ENCODE measurements at regions not wholly inside any gene's neighbourhood (a gene's known extent, or its start where the extent isn't known, plus 50 kb on each side); places are given as distances from the start of the nearest gene placed in this dataset.

- TF ChIP-seq REST (IDR thresholded peaks at IDR 0.05; ENCODE audit: borderline replicate concordance) (no peak), RAD21 (conservative IDR thresholded peaks at IDR 0.05) (no peak), POLR2AphosphoS5 (IDR thresholded peaks at IDR 0.05) (no peak)
These were observed 286.7 kb downstream of the SHOX2 start (continued) for GRCh38 chr3:157819270-157820156.

GRCh38 chr3:157816896-157817295 lies 289.3 kb downstream of the SHOX2 start:
- no peak overlapping the region for H3K27ac ChIP-seq (ENCODE audit: low read length)
- no peak overlapping the region for H3K4me3 ChIP-seq (ENCODE audit: low read length)
- H3K9me3 ChIP-seq (ENCODE audit: low read length): no peaks in the 10 kb centered on the region
- no peak overlapping the region for H3K9ac ChIP-seq (ENCODE audit: low read length)
- H4K20me1 ChIP-seq (ENCODE audit: insufficient read depth): no peaks in the 10 kb centered on the region
- no peaks in the 10 kb centered on the region for H3K79me2 ChIP-seq (replicated peaks; ENCODE audit: insufficient read depth, low read length)
- H2AFZ ChIP-seq (ENCODE audit: low read depth, low read length): no peak overlapping the region
- no peak for TF ChIP-seq REST (IDR thresholded peaks at IDR 0.05; ENCODE audit: borderline replicate concordance)
- TF ChIP-seq RAD21 (conservative IDR thresholded peaks at IDR 0.05): no peak
- TF ChIP-seq SMC3 (conservative IDR thresholded peaks at IDR 0.05; ENCODE audit: poor library complexity): no peak
- TF ChIP-seq CTCF (IDR thresholded peaks at IDR 0.05; ENCODE audit: poor library complexity, severe bottlenecking): no peak
- TF ChIP-seq POLR2AphosphoS5 (IDR thresholded peaks at IDR 0.05): no peak
- TF ChIP-seq TAF1 (IDR thresholded peaks at IDR 0.05; ENCODE audit: low read depth): no peak
- H3K36me3 ChIP-seq (ENCODE audit: insufficient read depth, low read length): no peaks in the 10 kb centered on the region
- no peaks in the 10 kb centered on the region for H3K27me3 ChIP-seq (ENCODE audit: insufficient read depth, low read depth, low read length)
- H3K9me2 ChIP-seq (ENCODE audit: insufficient read depth, low read length): no peaks in the 10 kb centered on the region
- H3K4me2 ChIP-seq (ENCODE audit: low read length): no peak overlapping the region
- no peaks in the 10 kb centered on the region for H3F3A ChIP-seq (ENCODE audit: insufficient read depth, low read length, poor library complexity, severe bottlenecking)

GRCh38 chr3:157816296-157816695 lies 289.9 kb downstream of the SHOX2 start:
- H3K9me2 ChIP-seq (ENCODE audit: insufficient read depth, low read length): no peaks in the 10 kb centered on the region
- no peak overlapping the region for H3K27ac ChIP-seq (ENCODE audit: low read length)
- no peaks in the 10 kb centered on the region for H3K36me3 ChIP-seq (ENCODE audit: insufficient read depth, low read length)
- H3K9ac ChIP-seq (ENCODE audit: low read length): no peak overlapping the region
- H3K4me3 ChIP-seq (ENCODE audit: low read length): no peak overlapping the region
- no peaks in the 10 kb centered on the region for H4K20me1 ChIP-seq (ENCODE audit: insufficient read depth)
- H2AFZ ChIP-seq (ENCODE audit: low read depth, low read length): no peak overlapping the region
- no peaks in the 10 kb centered on the region for H3K79me2 ChIP-seq (replicated peaks; ENCODE audit: insufficient read depth, low read length)
- no peaks in the 10 kb centered on the region for H3F3A ChIP-seq (ENCODE audit: insufficient read depth, low read length, poor library complexity, severe bottlenecking)
- H3K27me3 ChIP-seq (ENCODE audit: insufficient read depth, low read depth, low read length): no peaks in the 10 kb centered on the region
- no peak overlapping the region for H3K4me2 ChIP-seq (ENCODE audit: low read length)
- no peaks in the 10 kb centered on the region for H3K9me3 ChIP-seq (ENCODE audit: low read length)
- TF ChIP-seq SMC3 (conservative IDR thresholded peaks at IDR 0.05; ENCODE audit: poor library complexity) (no peak), REST (IDR thresholded peaks at IDR 0.05; ENCODE audit: borderline replicate concordance) (no peak), RAD21 (conservative IDR thresholded peaks at IDR 0.05) (no peak), POLR2AphosphoS5 (IDR thresholded peaks at IDR 0.05) (no peak), EZH2 (IDR thresholded peaks at IDR 0.05; ENCODE audit: borderline replicate concordance, insufficient read depth, low read length, poor library complexity, severe bottlenecking) (no peak), MXI1 (conservative IDR thresholded peaks at IDR 0.05; ENCODE audit: poor library complexity, severe bottlenecking) (no peak)
